ENCODE measurements at regions not wholly inside any gene's neighbourhood (a gene's known extent, or its start where the extent isn't known, plus 50 kb on each side); places are given as distances from the start of the nearest gene placed in this dataset.

GRCh38 chr11:2083411-2083810 lies 55.8 kb downstream of the IGF2 start:
- no peak for DNase-seq (ENCODE audit: low read depth in 3 of 3)

- peak in 1 of 3 experiments; percentile 21 for DNase-seq (ENCODE audit: low read depth in 3 of 3)
These were observed 62.0 kb downstream of the IGF2 start for GRCh38 chr11:2077061-2077802.

DNA sequence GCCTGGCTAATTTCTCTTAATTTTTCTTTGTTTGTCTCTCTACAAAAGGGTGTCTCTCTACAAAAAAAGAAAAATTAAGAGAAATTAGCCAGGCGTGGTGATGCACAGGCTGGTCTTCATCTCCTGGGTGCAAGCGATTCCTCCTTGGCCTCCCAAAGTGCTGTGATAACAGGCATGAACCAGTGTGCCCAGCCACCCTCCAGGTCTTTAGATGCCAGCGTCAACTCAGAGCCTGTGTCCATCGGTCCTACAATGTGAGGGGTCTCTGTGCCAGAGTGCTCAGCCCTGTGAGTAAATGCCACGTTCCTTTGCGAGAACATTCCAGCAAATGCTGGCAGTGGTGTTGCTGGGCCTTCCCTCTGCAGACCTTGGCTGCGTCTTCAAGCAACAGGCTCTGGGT lies 62.7 kb downstream of the IGF2 start:
- DNase-seq (ENCODE audit: low read depth in 3 of 3), result no peak

DNA sequence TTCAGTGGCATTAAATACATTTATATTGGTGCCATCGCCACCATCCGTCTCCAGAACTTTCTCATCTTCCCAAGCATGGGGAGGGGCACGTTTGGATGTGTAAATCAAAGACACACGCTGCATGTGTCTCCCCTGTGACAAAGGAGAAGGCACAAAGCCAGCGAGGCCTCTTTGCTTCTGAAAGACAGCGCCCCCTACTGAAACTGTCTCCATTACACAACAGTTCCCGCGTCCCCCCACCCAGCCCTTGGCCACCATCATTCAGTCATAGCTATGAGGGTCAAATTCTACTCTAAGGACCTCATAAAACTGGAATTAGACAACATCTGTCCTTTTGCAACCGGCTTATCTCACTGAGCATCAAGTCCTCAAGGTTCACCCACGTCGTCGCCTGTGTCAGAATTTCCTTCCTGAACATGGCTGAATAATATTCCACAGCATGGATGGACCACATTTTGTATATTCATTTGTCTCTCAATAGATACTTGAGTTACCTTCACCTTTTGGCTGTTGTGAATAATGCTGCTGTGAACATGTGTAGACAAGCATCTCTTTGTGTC lies 64.8 kb downstream of the IGF2 start:
- DNase-seq (ENCODE audit: low read depth in 3 of 3), result no peak

DNA sequence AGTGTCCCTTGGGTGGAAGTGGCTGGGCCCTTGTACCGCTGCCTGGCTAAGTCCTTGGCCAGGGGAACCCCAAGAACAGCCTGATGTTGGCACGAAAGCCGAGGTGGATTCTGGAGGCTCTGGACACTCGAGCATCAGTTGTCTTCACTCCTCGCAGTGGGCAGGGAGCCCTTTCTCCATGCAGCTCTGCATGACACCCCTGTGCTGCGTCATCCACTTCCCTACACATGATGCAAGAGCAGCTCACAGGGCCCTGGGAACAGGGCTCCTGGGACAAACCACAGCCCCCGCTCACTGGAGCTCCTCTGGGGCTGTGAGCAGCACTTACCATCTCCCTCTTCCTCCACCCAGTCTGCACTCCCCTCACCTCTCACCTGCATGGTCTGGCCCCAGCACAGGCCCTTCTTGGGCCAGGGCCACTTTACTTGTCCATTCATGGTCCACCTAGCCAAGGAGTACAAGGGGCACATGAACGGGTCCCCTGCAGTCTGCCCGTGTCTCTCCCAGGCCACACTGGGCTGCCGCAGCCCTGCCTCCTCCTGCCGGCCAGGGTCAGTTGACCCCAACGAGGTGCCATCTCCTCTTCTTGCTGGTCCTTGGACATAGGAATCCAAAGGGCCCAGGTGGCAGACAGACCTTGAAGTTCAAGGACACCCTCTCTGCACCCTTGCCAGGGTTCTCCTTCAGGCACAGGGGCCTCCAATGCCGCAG lies 66.5 kb downstream of the IGF2 start:
- DNase-seq (ENCODE audit: low read depth in 3 of 3), result no peak

GRCh38 chr11:2071748-2072385 lies 67.3 kb downstream of the IGF2 start:
- no peak for DNase-seq (ENCODE audit: low read depth in 3 of 3)
